ENCODE measurements at regions not wholly inside any gene's neighbourhood (a gene's known extent, or its start where the extent isn't known, plus 50 kb on each side); places are given as distances from the start of the nearest gene placed in this dataset.

DNA sequence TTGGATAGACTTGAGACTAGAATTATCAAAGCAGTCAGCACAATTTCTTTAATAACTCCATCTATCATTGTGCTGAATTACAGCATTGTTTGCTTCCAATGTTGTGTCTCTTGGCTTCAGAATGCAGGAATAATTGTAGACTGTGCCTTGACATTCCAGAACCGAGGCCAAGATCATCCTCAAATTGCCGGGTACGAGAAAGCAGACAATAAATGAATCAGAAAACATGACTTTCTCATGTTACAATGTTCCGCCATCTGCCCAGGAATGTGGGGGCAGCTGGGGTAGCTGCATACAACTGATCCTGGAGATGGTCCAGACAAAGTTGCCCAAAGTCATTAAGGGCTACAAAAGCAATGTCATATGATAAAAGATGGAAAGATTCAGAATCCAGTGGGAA, 206.2 kb upstream of the SGCD start:
- TF ChIP-seq, protein P1, sequence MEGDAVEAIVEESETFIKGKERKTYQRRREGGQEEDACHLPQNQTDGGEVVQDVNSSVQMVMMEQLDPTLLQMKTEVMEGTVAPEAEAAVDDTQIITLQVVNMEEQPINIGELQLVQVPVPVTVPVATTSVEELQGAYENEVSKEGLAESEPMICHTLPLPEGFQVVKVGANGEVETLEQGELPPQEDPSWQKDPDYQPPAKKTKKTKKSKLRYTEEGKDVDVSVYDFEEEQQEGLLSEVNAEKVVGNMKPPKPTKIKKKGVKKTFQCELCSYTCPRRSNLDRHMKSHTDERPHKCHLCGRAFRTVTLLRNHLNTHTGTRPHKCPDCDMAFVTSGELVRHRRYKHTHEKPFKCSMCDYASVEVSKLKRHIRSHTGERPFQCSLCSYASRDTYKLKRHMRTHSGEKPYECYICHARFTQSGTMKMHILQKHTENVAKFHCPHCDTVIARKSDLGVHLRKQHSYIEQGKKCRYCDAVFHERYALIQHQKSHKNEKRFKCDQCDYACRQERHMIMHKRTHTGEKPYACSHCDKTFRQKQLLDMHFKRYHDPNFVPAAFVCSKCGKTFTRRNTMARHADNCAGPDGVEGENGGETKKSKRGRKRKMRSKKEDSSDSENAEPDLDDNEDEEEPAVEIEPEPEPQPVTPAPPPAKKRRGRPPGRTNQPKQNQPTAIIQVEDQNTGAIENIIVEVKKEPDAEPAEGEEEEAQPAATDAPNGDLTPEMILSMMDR (IDR thresholded peaks at IDR 0.05): no peak
- no peak for TF ChIP-seq POLR2A (IDR thresholded peaks at IDR 0.05)
